Gastroesophageal sphincter (tissue), 4 donors: ENCODE measurements at regions not wholly inside any gene's neighbourhood (a gene's known extent, or its start where the extent isn't known, plus 50 kb on each side); places are given as distances from the start of the nearest gene placed in this dataset.

ENCODE experiments used
- ATAC-seq: fragments of 150-250 bp; one replicate; pipeline ENCODE4 v1.9.1; 2016; ENCODE audit warnings: mild to moderate bottlenecking, moderate library complexity
- H3K27ac ChIP-seq, 4 donors: fragments of 200-600 bp; sonication (generic) in 3 of 4; 1 replicate in 3 of 4; 2 replicates in 1 of 4; pipeline ENCODE4 v1.5.1; 2016 to 2019
- H3K27me3 ChIP-seq: fragments of 200-600 bp; sonication (generic); one replicate; pipeline ENCODE4 v1.5.1; 2019
- H3K36me3 ChIP-seq, 2 donors: fragments of 200-600 bp; sonication (generic); one replicate each; pipeline ENCODE4 v1.5.1; 2019; ENCODE audit warnings: control low read depth in 1 of 2
- H3K4me1 ChIP-seq, 3 donors: fragments of 200-600 bp; sonication (generic); 1 replicate in 2 of 3; 2 replicates in 1 of 3; pipeline ENCODE4 v1.5.1; 2016 to 2019; ENCODE audit warnings: control low read depth in 2 of 3
- H3K4me3 ChIP-seq, 2 donors: fragments of 200-600 bp; sonication (generic); one replicate each; pipeline ENCODE4 v1.5.1; 2019; ENCODE audit warnings: mild to moderate bottlenecking in 1 of 2, moderate library complexity in 1 of 2
- H3K9me3 ChIP-seq, 3 donors: fragments of 200-600 bp; sonication (generic); one replicate each; pipeline ENCODE4 v1.5.1; 2017 to 2019; ENCODE audit warnings: control low read depth in 2 of 3
- CTCF ChIP-seq, 4 experiments: fragments of 200-600 bp in 2 of 4; fragments of 450-650 bp in 2 of 4; sonication (generic) in 1 of 4; IDR thresholded peaks; one replicate each; pipeline ENCODE4 v1.5.1; 2017 to 2019; ENCODE audit warnings: antibody characterized with exemption in 4 of 4, mild to moderate bottlenecking in 2 of 4, moderate library complexity in 2 of 4
- EP300 ChIP-seq: sonication (generic); formaldehyde crosslinking; IDR thresholded peaks from one replicate; pipeline ENCODE4 v1.6.1; 2017; ENCODE audit warnings: antibody characterized with exemption, mild to moderate bottlenecking
- POLR2A ChIP-seq, 2 donors: fragments of 450-650 bp; IDR thresholded peaks; one replicate each; pipeline ENCODE4 v1.6.1; 2017; ENCODE audit warnings: antibody characterized with exemption in 2 of 2, mild to moderate bottlenecking in 2 of 2, moderate library complexity in 1 of 2
- POLR2AphosphoS5 ChIP-seq: sonication (generic); formaldehyde crosslinking; IDR thresholded peaks from one replicate; pipeline ENCODE4 v1.6.1; 2017; ENCODE audit warnings: antibody characterized with exemption
- WGBS, 2 donors: methylation state at CpG; one replicate each; pipeline ENCODE4 v1.1.5; 2018; ENCODE audit warnings: low coverage in 1 of 2; 5-methylcytosine and 5-hydroxymethylcytosine counted together

GRCh38 chr20:41894255-41894963, 276.2 kb upstream of the CHD6 start:
- TF ChIP-seq POLR2A (IDR thresholded peaks at IDR 0.05) = no peak
- TF ChIP-seq CTCF (IDR thresholded peaks at IDR 0.05) = no peak
- Histone ChIP-seq H3K4me1 (no peaks in the 10 kb centered on the region), H3K36me3 (no peaks in the 10 kb centered on the region), H3K27me3 (peaks cover 8% of the 10 kb centered on the region), H3K4me3 (no peak overlapping the region), H3K9me3 (no peaks in the 10 kb centered on the region), H3K27ac (no peak overlapping the region)
- ATAC-seq = no peak
- 69 to 88% methylated on average over 4 to 5 of the region's 10 CpGs for WGBS, 2 donors

DNA sequence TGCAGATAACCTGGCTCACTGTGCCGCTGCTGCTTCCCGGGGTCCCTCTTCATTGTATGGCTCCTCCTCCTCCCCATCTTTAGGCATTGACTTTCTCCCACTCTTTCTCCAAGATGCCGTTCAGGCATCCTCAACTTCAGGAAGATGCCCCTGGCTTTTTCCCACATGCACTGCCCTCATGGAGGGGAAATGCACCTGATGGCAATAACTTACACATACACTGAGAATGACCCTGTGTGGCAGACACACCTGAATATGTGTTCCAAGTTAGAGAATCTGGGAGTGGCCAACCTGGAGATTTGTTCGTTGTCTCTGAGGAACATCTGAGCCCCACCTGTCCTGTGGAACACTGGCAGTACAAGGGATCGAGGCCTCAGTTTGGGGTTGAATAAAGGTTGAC, 273.9 kb upstream of the CHD6 start:
- H3K4me3 ChIP-seq = no peak overlapping the region
- no peaks in the 10 kb centered on the region for H3K4me1 ChIP-seq
- no peak overlapping the region for H3K27ac ChIP-seq
- 74 to 94% methylated on average over 2 to 5 of the region's 5 CpGs for WGBS, 2 donors
- TF ChIP-seq POLR2A (IDR thresholded peaks at IDR 0.05) (no peak), CTCF (IDR thresholded peaks at IDR 0.05) (no peak), EP300 (no peak), POLR2AphosphoS5 (no peak)
- H3K9me3 ChIP-seq = no peaks in the 10 kb centered on the region
- no peak for ATAC-seq
- H3K27me3 ChIP-seq = peaks cover 21% of the 10 kb centered on the region
- H3K36me3 ChIP-seq = no peaks in the 10 kb centered on the region

GRCh38 chr20:41889844-41890224, 271.7 kb upstream of the CHD6 start:
- 46% methylated on average over 3 of the region's 4 CpGs; no CpG with 5 or more reads in 1 of the 2 donors for WGBS, 2 donors
- H3K4me1 ChIP-seq = no peaks in the 10 kb centered on the region
- no peaks in the 10 kb centered on the region for H3K9me3 ChIP-seq
- no peak for ATAC-seq
- H3K4me3 ChIP-seq = no peak overlapping the region
- TF ChIP-seq POLR2A (IDR thresholded peaks at IDR 0.05) (no peak), POLR2AphosphoS5 (no peak), CTCF (IDR thresholded peaks at IDR 0.05) (no peak), EP300 (no peak)
- H3K27me3 ChIP-seq = peaks cover 23% of the 10 kb centered on the region
- no peak overlapping the region for H3K27ac ChIP-seq
- no peaks in the 10 kb centered on the region for H3K36me3 ChIP-seq

- no peaks in the 10 kb centered on the region for H3K4me1 ChIP-seq
- TF ChIP-seq POLR2A (IDR thresholded peaks at IDR 0.05) (no peak), CTCF (IDR thresholded peaks at IDR 0.05) (peak in 2 of 4 experiments; percentile 10 to 37), POLR2AphosphoS5 (no peak), EP300 (no peak)
- WGBS, 2 donors = 50 to 62% methylated on average over 2 to 3 of the region's 3 CpGs
These were observed 271.1 kb upstream of the CHD6 start for GRCh38 chr20:41889126-41889843.

DNA sequence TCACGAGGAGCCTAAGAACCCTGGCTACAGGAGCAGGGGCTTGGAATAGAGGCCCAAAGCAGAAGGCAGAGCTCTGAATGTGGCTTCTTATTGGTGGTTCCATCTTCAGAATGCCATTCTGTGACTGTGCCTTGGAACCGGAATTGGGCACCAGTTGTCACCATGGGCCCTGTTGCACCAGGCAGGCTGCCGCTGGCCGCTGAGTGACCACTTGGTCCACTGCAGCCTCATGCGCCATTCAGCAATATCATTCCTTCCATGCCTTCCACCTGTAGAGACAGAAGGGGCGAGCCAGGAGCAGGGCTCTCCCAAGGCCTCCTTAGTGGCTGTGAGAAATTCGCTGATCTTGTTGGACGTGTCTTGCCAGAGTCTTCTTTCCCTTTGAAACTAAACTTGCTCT, 270.3 kb upstream of the CHD6 start:
- WGBS, 2 donors = 78% methylated on average over 3 of the region's 8 CpGs; no CpG with 5 or more reads in 1 of the 2 donors
- Histone ChIP-seq H3K4me1 (no peaks in the 10 kb centered on the region), H3K36me3 (no peaks in the 10 kb centered on the region), H3K9me3 (no peaks in the 10 kb centered on the region), H3K27ac (no peak overlapping the region), H3K4me3 (no peak overlapping the region), H3K27me3 (peaks cover 29% of the 10 kb centered on the region)
- no peak for TF ChIP-seq CTCF (IDR thresholded peaks at IDR 0.05)
- no peak for TF ChIP-seq POLR2A (IDR thresholded peaks at IDR 0.05)
- no peak for TF ChIP-seq EP300
- TF ChIP-seq POLR2AphosphoS5 = no peak
- no peak for ATAC-seq

More at GRCh38 chr20:41889126-41889843, 271.1 kb upstream of the CHD6 start:
- Histone ChIP-seq H3K36me3 (no peaks in the 10 kb centered on the region), H3K9me3 (no peaks in the 10 kb centered on the region), H3K27ac (no peak overlapping the region), H3K27me3 (peaks cover 26% of the 10 kb centered on the region), H3K4me3 (no peak overlapping the region)
- no peak for ATAC-seq
